SW480 (cell line): ENCODE measurements at regions not wholly inside any gene's neighbourhood (a gene's known extent, or its start where the extent isn't known, plus 50 kb on each side); places are given as distances from the start of the nearest gene placed in this dataset.
"Not testable (repeated sequence)": the region's sequence is repeated elsewhere in the genome, so short reads cannot be mapped to it uniquely, and the experiment has no call there.

Source experiments
- DNase-seq: peaks from one replicate; pipeline ENCODE4 v3.0.0-alpha.2; 2016; ENCODE audit warnings: low spot score

DNA sequence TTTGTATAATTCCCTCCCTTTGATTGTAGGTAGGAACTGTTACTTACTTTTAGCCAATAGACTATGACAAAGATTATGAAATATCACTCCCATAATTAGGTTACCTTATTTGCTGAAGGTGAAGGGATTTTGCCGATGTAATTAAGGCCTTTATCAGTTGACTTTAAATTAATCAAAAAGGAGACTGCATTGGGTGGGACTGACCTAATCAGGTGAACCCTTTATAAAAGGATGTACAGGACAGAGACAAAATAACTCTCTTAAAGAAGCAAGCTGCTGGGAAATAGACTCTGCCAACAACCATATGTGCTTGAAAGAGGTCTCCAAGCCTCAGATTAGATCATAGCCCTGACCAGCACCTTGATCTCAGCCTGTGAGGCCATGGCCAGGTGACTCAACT, 167.6 kb downstream of the SOX3 start:
- DNase-seq = no peak

DNA sequence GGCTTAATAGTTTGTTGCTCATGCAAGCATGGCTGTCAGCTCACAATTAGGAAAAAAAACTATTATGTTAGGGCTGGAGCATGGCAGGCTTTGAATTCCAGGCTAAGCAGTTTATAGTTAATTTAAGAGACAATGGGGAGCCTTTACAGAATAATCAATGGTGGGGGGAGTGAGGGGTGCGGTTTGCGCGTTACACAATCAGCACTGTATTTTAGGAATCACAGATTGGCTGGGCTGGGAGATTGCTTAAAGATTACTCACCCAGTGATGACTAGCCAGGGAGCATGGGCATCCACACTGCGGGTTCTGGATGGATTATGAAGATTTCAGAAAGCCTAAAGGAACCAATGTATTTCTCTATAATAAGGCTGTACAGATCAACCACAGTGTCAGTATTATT, 186.6 kb downstream of the SOX3 start:
- no peak for DNase-seq

DNA sequence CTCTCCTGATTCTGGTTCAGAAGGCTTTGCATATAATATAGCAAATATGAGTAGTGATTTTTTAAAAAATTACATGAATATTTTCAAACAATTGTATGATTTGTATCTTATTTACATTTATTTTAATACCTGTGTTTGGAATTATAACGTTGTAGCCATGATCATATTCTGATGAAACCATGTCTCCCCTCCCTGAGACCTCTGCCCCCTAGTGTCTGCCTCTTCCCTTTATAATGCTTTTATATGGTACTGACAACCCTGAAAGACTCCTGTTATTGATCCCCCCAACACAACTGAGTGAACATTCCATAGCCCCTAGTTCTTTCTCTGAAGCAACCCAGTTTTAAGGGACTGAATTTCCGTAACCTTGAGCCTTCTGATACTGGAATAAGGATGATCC, 187.4 kb downstream of the SOX3 start:
- DNase-seq = no peak

DNA sequence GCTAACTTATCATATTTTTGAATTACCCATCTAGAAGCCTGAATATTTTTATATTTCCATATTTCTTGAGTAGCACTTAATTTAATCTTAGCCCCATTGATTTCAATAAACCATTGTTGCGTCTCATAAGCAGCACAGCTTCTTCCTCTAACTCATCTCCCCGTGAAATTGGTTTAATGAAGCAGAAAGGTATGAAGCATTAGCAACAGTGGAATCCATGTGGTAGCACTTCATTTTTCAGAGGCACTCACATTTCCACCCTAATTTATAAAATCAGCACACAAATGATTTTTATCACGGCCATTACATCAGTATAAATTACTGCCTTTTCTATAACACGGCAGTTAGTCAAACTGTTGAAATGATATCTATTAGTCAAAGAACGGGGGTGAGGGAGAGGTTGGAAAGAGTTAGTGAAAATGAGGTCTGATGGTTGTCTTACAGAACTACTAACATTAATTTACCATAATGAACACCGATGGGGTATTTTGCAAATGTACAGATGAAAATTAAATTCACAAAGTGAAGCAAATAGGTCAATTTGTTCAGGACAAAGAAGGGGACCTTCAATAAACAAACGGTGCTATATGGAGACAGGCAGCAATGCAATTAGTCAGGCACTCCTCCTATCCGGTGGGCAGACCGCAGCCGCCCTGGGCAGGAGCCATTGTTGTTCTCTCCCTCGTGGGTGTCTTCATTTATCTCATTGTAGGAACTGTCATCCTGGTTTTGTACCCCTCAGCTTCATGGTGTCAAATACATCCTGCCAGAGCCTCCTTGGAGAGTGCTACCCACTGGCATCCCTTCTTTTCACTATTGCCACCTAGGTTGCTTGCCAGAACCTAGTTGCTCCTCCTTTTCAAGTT, 205.7 kb downstream of the SOX3 start:
- DNase-seq = no peak

DNA sequence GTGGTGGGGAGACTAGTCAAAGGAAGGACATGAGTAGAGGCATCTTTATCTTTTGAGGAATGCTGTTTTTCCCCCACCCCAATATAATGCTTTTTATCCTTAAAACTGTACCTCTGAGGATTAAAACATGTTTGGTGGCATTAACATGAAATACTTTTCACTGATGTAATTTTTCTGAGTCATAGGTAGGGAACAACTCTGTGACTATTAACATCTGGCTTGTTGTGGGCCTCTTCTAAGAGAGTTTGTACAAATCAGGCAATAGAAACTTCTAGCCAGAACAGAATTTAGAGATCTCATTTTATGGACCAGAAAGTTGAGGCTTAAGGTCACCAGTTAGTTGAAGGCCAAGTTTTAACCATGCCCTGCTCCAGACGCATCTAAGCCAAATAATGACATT, 207.6 kb downstream of the SOX3 start:
- no peak for DNase-seq

DNA sequence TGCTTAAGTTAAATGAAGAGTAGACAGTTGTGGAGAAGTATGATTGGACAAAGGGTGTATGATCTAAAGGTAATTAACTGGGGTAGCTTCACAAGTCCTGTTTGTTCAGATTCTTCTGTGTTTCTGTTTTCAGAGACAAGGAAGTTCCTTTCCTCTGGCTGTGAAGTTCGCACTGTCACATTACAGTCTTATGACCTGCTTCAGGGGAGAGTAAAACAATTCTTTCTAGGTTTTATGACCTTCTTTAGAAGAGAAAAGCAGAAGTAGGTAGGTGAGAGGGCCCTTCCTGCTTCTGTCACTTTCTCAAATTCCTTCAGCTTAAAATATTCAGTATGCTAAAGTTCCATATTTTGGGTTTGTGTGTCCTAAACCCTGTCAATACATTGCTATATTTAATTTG, 211.9 kb downstream of the SOX3 start:
- no peak for DNase-seq

DNA sequence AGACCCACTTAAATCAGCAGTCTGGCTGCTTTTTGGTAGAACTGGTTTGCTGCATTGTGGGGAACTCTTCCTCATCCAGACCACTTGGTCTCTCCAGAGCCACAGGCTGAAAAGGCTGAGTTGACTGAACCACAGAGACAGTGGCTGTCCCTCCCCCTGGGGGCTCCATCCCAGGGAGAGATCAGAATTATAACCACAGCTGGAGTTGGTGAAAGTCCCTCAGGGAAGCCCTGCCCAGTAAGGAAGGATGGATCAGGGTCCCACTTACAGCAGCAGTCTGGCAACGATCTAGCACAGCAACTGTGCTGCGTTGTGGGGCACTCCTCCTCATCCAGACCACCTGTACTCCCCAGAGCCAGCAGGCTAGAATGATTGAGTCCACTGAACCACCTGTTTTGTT, 212.7 kb downstream of the SOX3 start:
- DNase-seq = no peak

DNA sequence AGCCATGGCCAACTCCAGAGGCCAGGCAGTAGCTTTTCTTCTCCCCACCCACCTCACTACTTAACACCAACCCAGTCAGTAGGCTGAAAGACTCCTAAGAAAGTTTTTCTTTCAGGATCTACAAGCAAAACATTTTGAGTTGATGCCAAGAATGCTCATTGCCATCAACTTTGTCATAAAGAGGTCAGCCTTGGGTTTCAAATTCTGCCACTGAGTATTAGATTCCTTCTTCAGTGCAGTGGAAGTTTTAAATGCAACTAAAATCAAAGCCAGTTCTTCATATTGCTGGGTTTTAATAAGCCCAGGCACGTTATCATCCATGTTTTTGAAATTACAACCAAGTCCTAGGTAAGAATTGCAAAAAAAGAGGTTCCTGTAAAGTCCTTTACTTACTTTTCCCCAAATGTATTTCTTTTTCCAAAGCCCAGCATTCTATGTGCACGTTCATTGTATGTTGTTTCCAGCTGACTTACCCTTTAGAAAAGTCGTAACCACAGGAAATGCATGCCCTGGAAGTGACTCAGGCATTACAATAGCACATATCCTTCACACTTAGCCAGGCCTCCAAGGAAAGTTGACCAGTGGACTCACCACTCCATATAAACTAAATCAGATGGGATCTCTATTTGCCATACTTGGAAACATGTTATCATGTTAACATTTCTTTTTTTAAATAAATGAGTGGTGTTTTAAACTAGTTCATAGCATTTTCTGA, 229.9 kb downstream of the SOX3 start:
- DNase-seq = peak; percentile 35

DNA sequence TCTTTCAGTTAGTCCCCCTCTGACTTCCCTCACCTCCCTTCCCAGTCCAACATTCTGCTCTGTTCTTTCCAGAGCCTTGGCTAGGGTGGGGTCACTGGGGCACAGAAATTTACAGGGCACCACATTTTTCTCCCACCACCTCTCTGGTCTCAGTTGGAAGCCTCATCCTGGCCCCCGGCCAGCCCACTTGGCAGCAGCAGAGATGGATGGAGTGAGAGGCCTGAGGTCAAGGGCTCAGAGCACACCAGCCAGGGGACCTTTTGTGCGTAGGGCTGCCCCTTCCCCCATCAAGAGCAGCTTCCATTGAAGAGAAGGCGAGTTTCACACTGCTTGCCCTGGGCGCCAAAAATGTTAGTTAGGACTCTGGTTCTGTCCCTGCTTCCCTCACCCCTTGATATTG, 230.9 kb downstream of the SOX3 start:
- DNase-seq = no peak

DNA sequence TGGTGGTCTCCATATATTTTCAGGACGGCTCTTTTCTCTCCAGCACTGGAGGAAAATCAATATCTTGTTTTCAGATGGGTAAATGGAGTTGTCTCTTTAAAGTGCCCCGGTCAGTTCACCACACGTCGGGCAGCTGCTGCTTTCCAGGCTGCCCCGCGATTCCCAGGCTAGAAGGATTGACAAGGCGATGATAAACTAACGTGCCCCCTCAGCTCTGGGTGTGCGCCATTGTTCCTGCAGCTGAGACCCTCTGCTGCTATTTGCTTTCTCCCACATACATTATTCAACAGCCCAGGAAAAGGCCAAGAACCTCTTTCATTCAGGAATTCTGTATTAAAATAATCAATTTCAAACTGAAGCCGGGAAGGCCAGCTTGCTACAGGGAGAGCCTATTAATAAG, 254.5 kb downstream of the SOX3 start:
- DNase-seq = no peak

DNA sequence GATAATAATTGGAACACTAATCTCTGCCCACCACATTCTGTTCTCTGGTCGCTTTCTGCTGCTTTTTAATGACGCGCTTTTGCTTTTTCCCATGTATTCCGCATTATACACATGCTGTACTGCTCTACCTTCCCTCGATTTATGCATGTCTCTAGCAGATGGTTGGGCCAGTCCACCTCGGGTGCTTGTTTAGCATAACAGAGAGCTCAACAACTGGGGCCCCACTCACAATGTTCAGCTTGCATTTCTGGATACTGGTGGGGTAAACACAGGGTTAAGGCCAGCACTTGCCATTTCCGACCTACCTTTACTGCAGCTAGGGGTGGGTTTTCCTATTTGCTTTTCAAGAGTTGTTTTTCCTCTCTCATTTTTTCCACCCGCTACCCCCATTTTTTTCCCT, 255.8 kb downstream of the SOX3 start:
- DNase-seq = no peak

DNA sequence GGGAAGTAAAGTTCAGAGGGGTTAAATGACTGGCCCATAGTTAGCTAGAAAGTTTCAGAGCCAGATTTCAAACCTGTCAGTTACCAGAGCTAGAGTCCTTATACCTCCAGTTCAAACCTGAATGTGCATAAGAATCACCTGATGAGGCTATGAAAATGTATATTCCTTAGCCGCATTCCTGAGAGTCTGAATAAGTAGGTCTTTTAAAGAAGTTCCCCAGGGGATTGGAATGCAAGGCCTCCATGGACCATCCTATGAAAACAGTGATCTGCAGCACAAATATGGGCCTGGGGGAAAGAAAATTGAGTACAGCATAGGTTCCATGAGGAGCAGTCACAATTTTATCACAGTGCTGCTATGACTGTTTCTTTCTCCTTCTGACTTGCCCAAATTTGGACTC, 263.9 kb upstream of the CXorf66 start:
- DNase-seq = no peak

DNA sequence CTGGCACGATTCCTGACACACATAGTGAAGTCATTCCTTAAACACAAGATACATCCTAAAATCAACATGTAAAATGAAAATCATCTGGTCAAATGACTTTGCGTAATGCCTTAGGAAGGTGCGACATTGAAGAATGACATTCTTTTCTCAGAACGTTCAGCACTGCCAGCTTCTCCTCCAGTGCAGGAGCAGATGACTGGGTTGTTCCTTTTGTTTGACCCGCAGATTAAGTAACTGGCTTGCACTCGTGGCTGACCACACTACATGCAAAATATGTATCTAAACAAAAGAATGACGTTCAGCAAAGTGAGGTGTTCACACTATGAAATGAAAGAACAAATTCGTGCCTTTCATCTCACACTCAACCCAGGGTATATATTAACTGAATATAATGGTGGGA, 260.7 kb upstream of the CXorf66 start:
- DNase-seq = peak; percentile 0

DNA sequence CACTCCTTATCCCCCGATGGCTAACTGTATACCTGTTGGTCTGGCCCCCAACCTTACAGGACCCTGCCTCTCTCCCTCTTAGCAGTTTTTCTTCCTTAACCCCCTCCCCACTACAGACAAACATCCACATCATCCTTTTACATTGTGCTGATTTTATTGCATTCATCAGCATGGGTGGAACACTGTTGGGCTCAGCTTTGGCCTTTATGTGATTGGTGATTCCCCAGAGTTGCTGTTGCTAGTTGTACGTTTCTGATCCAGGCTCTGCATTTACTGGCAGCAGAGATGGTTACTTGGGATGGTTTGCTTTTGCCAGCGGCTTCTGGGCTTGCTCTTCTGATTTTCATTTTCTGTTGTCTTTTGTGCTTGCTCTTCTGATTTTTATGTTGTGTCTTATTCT, 250.6 kb upstream of the CXorf66 start:
- not testable (repeated sequence) for DNase-seq

DNA sequence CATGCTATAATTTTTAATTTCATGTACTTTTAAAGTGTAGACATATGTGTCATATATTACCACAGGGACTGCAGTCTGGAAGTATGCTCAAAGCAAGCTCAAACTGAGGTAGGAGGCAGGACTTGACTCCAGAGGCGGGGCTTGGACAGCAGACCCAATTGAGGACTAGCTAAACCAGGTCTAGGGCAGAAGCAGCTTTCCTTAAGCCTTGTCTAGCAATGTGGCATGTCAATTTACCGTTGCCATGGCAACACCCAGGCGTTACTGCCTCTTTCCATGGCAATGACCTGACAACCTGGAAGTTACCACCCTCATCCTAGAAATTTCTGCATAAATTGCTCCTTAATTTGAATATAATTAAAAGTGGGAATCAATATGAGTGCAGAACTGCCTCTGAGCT, 249.2 kb upstream of the CXorf66 start:
- not testable (repeated sequence) for DNase-seq

DNA sequence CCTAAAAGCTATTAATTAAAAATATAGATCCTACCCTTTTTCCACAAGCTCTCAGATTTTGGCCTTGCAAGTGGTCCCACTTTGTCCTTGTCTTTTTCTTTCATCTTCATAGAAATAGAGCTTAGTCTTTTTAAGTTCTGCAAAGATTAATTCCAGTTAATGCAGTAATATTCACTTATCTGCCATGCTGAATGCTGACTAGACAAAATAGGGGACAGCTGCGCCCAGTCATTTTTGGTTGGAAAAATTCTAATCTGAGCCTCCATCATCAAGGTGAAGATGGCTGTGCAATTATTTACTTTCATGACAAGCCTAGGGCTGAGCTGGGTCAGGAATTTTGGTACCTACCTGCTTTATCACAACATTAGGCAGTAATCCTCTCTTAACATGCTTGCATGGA, 241.3 kb upstream of the CXorf66 start:
- DNase-seq = no peak

DNA sequence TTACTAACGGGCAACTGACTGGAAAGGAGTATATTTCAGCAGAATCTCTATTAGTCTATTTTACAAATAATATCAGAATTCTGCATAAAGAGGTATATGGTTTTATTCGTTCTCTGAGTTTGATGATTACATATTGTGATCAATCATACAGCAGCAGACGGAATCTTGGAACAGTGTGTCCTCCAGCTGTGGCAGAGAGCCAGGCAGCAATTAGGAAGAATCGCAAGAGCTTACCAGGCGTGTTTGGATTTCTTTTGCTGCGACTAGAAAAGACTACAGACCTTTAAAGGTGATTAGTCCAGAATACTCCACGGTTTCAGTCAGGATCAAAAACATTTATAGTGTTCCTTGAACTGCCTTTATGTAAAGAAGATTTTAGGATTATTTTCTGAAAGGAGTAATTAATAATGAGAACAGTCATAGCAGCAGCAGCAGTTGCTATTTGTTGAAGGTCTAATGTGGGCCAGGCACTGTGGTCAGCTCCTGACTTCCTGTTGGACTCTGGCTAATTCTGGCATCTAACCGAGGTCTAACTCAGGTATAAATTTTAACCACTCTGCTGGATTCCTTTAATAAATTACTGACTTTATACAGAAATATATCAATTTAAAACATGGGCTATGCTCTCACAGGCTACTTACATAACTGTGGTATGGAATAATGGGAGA, 225.3 kb upstream of the CXorf66 start:
- DNase-seq = no peak

DNA sequence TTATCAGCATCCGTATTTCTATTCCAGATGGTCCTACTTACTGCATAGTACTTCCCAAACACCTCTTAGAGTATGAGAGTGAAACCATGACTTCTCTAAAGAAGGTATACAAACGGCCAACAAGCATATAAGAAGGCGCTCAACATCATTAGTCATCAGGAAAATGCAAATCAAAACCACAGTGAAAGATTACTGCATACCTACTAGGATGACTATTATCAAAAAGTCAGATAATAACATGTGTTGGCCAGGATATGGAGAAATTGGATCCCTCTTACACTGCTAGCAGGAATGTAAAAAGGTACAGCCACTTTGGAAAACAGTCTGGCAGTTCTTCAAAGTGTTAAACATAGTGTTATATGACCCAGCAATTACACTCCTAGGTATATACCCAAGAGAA, 215.3 kb upstream of the CXorf66 start:
- DNase-seq = peak; percentile 20

DNA sequence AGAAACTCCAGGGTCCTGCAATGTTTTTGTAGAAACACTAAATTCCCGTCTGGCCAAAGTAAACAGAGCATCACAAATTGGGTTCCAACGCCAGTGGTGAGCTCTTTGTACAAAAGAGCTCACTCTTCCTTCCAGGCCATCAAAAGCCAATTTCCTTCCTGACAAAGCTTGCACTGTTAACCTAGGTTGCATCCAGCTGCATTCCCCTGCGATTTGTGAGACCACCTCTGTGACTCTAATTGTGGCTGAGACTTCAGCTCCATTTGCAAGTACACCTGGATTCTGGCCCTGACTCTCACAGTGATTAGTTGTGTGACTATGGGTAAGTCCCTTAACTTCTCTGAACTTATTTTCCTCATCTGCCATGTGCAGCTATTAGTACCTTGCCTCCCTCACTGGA, 212.5 kb upstream of the CXorf66 start:
- no peak for DNase-seq

DNA sequence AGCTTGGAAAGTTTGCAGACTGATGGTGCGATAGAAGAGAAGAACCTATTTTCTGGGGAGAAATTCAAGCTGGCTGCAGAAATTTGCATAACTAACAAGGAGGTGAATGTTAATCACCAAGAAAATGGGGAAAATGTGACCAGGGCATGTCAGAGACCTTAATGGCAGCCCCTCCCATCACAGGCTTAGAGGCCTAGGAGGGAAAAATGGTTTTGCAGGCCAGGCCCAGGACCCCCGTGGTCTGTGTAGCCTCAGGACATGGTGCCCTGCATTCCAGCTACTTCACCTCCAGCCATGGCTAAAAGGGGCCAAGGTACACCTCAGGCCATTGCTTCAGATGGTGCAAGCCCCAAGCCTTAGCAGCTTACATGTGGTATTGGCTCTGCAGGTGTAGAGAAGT, 207.1 kb upstream of the CXorf66 start:
- DNase-seq = no peak

DNA sequence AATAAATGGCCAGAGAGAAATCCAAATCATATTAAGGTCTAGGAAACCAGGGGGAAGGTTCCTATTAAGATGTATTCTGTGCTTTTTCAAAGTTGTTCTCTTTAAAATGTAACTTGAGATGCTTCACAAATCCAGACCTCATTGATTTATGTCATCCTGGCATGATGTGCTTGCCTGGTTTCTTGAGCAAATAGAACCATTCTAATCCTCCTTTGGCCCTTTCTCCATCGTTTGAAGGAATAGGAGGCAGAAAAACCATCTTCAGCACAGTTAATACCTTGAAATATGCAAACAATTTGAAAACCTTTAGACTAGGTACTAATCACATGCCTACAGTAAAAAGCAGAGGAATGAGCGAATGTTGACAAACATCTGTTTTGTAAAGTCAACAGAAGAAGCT, 202.2 kb upstream of the CXorf66 start:
- DNase-seq = no peak

DNA sequence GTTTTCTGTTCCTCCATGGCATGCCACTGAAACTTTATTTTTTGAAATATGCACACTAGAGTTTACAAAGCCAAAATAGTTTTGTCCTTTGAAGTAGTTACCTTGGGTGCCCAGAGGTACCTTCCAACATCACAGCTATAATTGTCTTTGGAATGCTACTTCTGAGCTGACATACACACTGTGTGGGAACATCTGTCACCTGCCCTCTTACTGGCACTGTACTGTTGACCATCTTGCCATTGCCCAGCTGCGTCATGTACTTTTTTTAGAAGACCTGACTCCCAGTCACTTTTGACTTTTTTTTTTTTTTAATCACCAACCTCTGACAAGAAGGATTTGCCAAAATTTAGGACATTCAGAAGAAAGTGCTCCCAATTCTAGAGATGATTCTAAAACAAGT, 200.5 kb upstream of the CXorf66 start:
- DNase-seq = no peak

DNA sequence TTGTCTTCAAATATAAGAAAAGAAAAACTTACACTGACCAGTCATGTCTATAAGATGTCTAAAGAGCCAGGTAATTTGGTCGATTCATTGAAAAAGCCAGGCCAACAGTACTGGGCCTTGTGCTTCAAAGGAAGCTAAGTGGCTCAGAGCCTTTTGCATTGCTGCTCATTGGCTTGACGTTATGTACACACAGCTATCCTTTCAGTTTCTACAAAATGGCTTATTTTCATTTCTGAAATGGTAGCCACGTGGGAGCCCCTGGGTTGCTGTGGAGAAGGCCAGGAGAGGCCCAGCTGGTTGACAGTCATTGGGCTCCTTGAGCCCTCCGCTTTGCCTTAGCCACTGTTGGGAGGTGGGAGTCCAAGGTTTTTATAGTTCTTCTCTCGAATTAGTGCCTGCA, 199.1 kb upstream of the CXorf66 start:
- no peak for DNase-seq
